ENCODE measurements at regions not wholly inside any gene's neighbourhood (a gene's known extent, or its start where the extent isn't known, plus 50 kb on each side); places are given as distances from the start of the nearest gene placed in this dataset.

- TF ChIP-seq CTCF (conservative IDR thresholded peaks at IDR 0.05; ENCODE audit: low read length) (no peak), EZH2phosphoT487 (IDR thresholded peaks at IDR 0.05; ENCODE audit: borderline replicate concordance, low read depth, low read length) (no peak)
These were observed 122.9 kb upstream of the ZNF716 start for GRCh38 chr7:57327081-57327480.

Data from OCI-LY7 (cell line).